Right atrium auricular region (tissue), 2 donors: ENCODE measurements at regions not wholly inside any gene's neighbourhood (a gene's known extent, or its start where the extent isn't known, plus 50 kb on each side); places are given as distances from the start of the nearest gene placed in this dataset.

Experiments used
- DNase-seq: peaks from one replicate; pipeline ENCODE4 v3.0.0-alpha.2; 2019; ENCODE audit warnings: low spot score
- H3K27ac ChIP-seq, 2 donors: fragments of 200-600 bp; sonication (generic); 1 replicate in 1 of 2; 2 replicates in 1 of 2; pipeline ENCODE4 v1.5.1; 2016 to 2019
- H3K27me3 ChIP-seq, 2 donors: fragments of 200-600 bp; sonication (generic); one replicate each; pipeline versions ENCODE4 v1.5.1 to v1.6.0; 2017 to 2019
- H3K36me3 ChIP-seq: fragments of 200-600 bp; sonication (generic); one replicate; pipeline ENCODE4 v1.5.1; 2016
- H3K4me1 ChIP-seq, 2 donors: fragments of 200-600 bp; sonication (generic); one replicate each; pipeline versions ENCODE4 v1.5.1 to v1.6.0; 2017 to 2019
- H3K4me3 ChIP-seq, 2 donors: fragments of 200-600 bp; sonication (generic); 1 replicate in 1 of 2; 2 replicates in 1 of 2; pipeline ENCODE4 v1.5.1; 2017 to 2019; ENCODE audit warnings: mild to moderate bottlenecking in 1 of 2, moderate library complexity in 1 of 2
- H3K9me3 ChIP-seq, 2 donors: fragments of 200-600 bp; sonication (generic); one replicate each; pipeline ENCODE4 v1.5.1; 2019
- CTCF ChIP-seq, 2 donors: fragments of 200-600 bp; sonication (generic); IDR thresholded peaks; one replicate each; pipeline ENCODE4 v1.5.1; 2019; ENCODE audit warnings: antibody characterized with exemption in 2 of 2

GRCh38 chr4:159008671-159009070 lies 94.2 kb upstream of the RAPGEF2 start:
- Histone ChIP-seq H3K27ac (no peak overlapping the region), H3K9me3 (no peaks in the 10 kb centered on the region), H3K4me3 (no peak overlapping the region), H3K4me1 (peaks cover 0 to 11% of the 10 kb centered on the region in 2 donors), H3K27me3 (no peaks in the 10 kb centered on the region), H3K36me3 (no peaks in the 10 kb centered on the region)
- no peak for DNase-seq
- TF ChIP-seq CTCF (IDR thresholded peaks at IDR 0.05), result no peak

DNA sequence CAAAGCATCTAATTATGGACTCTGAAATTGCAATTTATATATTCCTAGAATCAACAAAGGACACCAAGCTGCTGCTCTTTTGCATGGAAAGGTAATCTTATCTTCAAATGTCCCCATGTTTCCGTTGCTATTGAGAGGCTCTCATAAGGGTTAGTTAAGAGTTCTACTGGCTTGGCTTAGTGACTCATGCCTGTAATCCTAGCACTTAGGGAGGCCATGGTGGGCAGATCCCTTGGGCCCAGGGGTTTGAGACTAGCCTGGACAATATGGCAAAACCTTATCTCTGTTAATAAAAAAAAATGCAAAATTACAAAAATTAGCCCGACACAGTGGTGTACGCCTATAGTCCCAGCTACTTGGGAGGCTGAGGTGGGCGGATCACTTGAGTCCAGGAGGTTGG lies 93.4 kb upstream of the RAPGEF2 start:
- no peak for DNase-seq
- no peak for TF ChIP-seq CTCF (IDR thresholded peaks at IDR 0.05)

GRCh38 chr4:159010100-159010499 lies 92.8 kb upstream of the RAPGEF2 start:
- Histone ChIP-seq H3K4me1 (peaks cover 0 to 11% of the 10 kb centered on the region in 2 donors), H3K27ac (no peak overlapping the region), H3K9me3 (no peaks in the 10 kb centered on the region), H3K36me3 (no peaks in the 10 kb centered on the region), H3K27me3 (no peaks in the 10 kb centered on the region), H3K4me3 (no peak overlapping the region)
- DNase-seq, result no peak
- no peak for TF ChIP-seq CTCF (IDR thresholded peaks at IDR 0.05)

More for the DNA sequence above, 93.4 kb upstream of the RAPGEF2 start:
- Histone ChIP-seq H3K36me3 (no peaks in the 10 kb centered on the region), H3K4me3 (no peak overlapping the region), H3K27me3 (no peaks in the 10 kb centered on the region), H3K27ac (no peak overlapping the region), H3K4me1 (peaks cover 0 to 11% of the 10 kb centered on the region in 2 donors), H3K9me3 (no peaks in the 10 kb centered on the region)

DNA sequence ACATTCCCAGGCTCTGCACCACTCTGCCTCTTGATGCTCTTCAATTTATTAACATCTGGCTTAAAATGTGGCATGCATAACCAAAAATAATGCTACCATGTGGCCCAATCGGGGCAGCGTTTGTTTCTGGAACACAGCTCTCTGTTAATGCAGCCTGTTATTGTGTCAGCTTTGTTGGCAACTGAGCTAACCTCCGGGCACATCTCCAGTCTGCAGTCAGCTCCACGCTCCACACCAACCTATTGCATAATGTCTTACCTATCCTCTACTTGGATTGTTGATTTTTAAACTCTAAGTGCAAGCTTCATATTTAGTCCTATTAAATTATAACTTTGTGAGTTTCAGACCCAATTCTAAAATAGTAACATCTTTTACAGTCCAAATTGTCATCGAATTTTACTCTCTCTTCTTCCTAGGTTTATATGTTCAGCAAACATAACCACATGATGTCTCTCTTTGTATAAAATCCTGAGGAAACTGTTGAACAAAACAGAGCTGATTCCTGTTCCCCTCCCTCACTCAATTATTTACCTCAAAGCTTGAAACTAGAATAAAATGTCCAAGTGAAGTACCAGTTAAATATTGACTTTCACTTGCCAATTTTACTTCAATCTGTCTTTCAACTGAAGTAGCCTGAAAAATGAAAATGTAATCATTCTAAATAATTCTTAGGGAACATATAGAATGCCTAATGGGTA lies 92.2 kb upstream of the RAPGEF2 start:
- DNase-seq, result peak; percentile 73
- H3K4me3 ChIP-seq, result no peak overlapping the region
- no peaks in the 10 kb centered on the region for H3K9me3 ChIP-seq
- TF ChIP-seq CTCF (IDR thresholded peaks at IDR 0.05), result no peak
- H3K4me1 ChIP-seq, result peaks cover 0 to 11% of the 10 kb centered on the region in 2 donors
- H3K27ac ChIP-seq, result no peak overlapping the region
- no peaks in the 10 kb centered on the region for H3K27me3 ChIP-seq
- no peaks in the 10 kb centered on the region for H3K36me3 ChIP-seq

- Histone ChIP-seq H3K27ac (no peak overlapping the region), H3K4me1 (peaks cover 0 to 11% of the 10 kb centered on the region in 2 donors), H3K27me3 (no peaks in the 10 kb centered on the region), H3K36me3 (no peaks in the 10 kb centered on the region), H3K9me3 (no peaks in the 10 kb centered on the region), H3K4me3 (no peak overlapping the region)
- DNase-seq, result no peak
- no peak for TF ChIP-seq CTCF (IDR thresholded peaks at IDR 0.05)
Observed at GRCh38 chr4:159012381-159012780, 90.5 kb upstream of the RAPGEF2 start.

DNA sequence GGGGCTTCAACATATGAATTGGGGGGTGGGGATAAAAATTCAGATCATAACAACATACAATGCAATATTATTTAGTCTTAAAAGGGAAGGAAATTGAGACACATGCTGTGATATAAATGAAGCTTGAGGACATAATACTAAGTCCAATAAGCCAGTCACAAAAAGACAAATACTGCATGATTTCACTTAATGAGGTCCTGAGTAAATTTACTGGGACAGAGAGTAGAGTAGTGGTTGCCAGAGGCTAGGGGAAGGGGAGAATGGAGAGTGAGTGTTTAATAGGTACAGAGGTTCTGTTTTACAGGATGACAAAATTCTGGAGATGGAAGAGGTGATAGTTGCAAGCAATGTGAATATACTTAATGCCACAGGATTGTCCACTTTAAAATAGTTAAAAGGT lies 89.2 kb upstream of the RAPGEF2 start:
- no peaks in the 10 kb centered on the region for H3K36me3 ChIP-seq
- TF ChIP-seq CTCF (IDR thresholded peaks at IDR 0.05), result no peak
- DNase-seq, result no peak
- H3K4me1 ChIP-seq, result peaks cover 0 to 11% of the 10 kb centered on the region in 2 donors
- H3K27ac ChIP-seq, result no peak overlapping the region
- H3K4me3 ChIP-seq, result no peak overlapping the region
- no peaks in the 10 kb centered on the region for H3K27me3 ChIP-seq
- no peaks in the 10 kb centered on the region for H3K9me3 ChIP-seq
